HCT116 (cell line): ENCODE measurements at regions not wholly inside any gene's neighbourhood (a gene's known extent, or its start where the extent isn't known, plus 50 kb on each side); places are given as distances from the start of the nearest gene placed in this dataset.

Source experiments
- ATAC-seq: fragments of 200-7000 bp; cut with Tn5 transposase; 2 replicates; pipeline ENCODE4 v1.9.1; 2020; ENCODE audit warnings: mild to moderate bottlenecking, moderate library complexity
- BruUV-seq: library from RNA; stranded (reverse); fragments of 400-500 nt; replicated peaks from 2 replicates; lab custom pipeline; 2021; lab: Mats Ljungman, UMichigan
- CTCF ChIA-PET: fragments of 300-600 bp; sonication (Branson Sonifier 250); formaldehyde crosslinking; loops from one replicate; lab custom pipeline; 2021; ENCODE audit warnings: antibody characterized with exemption; lab: Charles Lee
- POLR2A ChIA-PET: fragments of 300-600, 350-600 bp; sonication (Branson Sonifier 250); formaldehyde crosslinking; loops from one replicate; lab custom pipeline; 2021; ENCODE audit warnings: antibody characterized with exemption; lab: Charles Lee
- RAD21 ChIA-PET, 2 experiments: fragments of 300-600 bp; sonication (Branson Sonifier 250); formaldehyde crosslinking; loops; one replicate each; lab custom pipeline; 2023; ENCODE audit warnings: low total read pairs in 2 of 2; ENCODE audit not compliant: uncharacterized antibody in 2 of 2, unreplicated experiment in 2 of 2, low non-redundant PET in 1 of 2; lab: Charles Lee
- DNase-seq: peaks from one replicate; pipeline ENCODE4 v3.0.0-alpha.2; 2010; ENCODE audit warnings: low read depth, low spot score
- H2AFZ ChIP-seq: fragments of 200-600 bp; shearing (Covaris generic), sonication (generic); 2 replicates; pipeline ENCODE4 v1.6.1; 2017; ENCODE audit warnings: low read depth, mixed run types, mixed read lengths, antibody characterized with exemption, low read length; ENCODE audit not compliant: poor library complexity, severe bottlenecking
- H3K27ac ChIP-seq: 2 replicates; pipeline ENCODE4 v1.5.1; 2012; ENCODE audit warnings: low read depth, low read length
- H3K27me3 ChIP-seq: fragments of 200-600 bp; sonication (generic); 2 replicates; pipeline ENCODE4 v1.6.1; 2016; ENCODE audit warnings: mixed run types, low read length, mixed read lengths; ENCODE audit not compliant: insufficient read depth
- H3K36me3 ChIP-seq, 2 experiments: fragments of 200-500 bp in 1 of 2; fragments of 200-600 bp in 1 of 2; sonication (Bioruptor generic) in 1 of 2; sonication (generic) in 1 of 2; 2 replicates each; pipeline versions ENCODE4 v1.5.1 to v1.6.1; 2014 to 2016; ENCODE audit warnings: low read length in 2 of 2, inconsistent platforms in 1 of 2, mixed read lengths in 1 of 2, mixed run types in 1 of 2; ENCODE audit not compliant: insufficient read depth in 2 of 2, control insufficient read depth in 1 of 2
- H3K4me1 ChIP-seq, 2 experiments: fragments of 200-600 bp in 1 of 2; sonication (generic) in 1 of 2; 2 replicates each; pipeline versions ENCODE4 v1.5.1 to v1.6.1; 2012 to 2017; ENCODE audit warnings: low read length in 2 of 2, inconsistent platforms in 1 of 2, mild to moderate bottlenecking in 1 of 2, mixed read lengths in 1 of 2, mixed run types in 1 of 2, moderate library complexity in 1 of 2; ENCODE audit not compliant: insufficient read depth in 2 of 2, control insufficient read depth in 1 of 2
- H3K4me2 ChIP-seq: fragments of 200-600 bp; sonication (generic); 2 replicates; pipeline ENCODE4 v1.6.1; 2017; ENCODE audit warnings: mixed run types, low read length, mixed read lengths
- H3K4me3 ChIP-seq, 2 experiments: fragments of 200-600 bp in 1 of 2; sonication (generic) in 1 of 2; replicated peaks in 1 of 2; 2 replicates each; pipeline ENCODE4 v1.5.1; 2011 to 2016; ENCODE audit warnings: low read length in 2 of 2, control low read depth in 1 of 2, low read depth in 1 of 2, mild to moderate bottlenecking in 1 of 2, mixed read lengths in 1 of 2, mixed run types in 1 of 2
- H3K79me2 ChIP-seq: fragments of 200-600 bp; sonication (generic); 2 replicates; pipeline ENCODE4 v1.6.1; 2017; ENCODE audit warnings: mild to moderate bottlenecking, mixed run types, low read length, moderate library complexity, mixed read lengths; ENCODE audit not compliant: insufficient read depth
- H3K9ac ChIP-seq: fragments of 200-600 bp; sonication (generic); 2 replicates; pipeline ENCODE4 v1.6.1; 2016; ENCODE audit warnings: low read length, mixed read lengths
- H3K9me2 ChIP-seq: fragments of 200-600 bp; sonication (generic), shearing (Covaris generic); 2 replicates; pipeline ENCODE4 v1.6.1; 2017; ENCODE audit warnings: mixed run types, mild to moderate bottlenecking, moderate library complexity; ENCODE audit not compliant: insufficient read depth
- H3K9me3 ChIP-seq, 2 experiments: fragments of 200-500 bp in 1 of 2; fragments of 200-600 bp in 1 of 2; sonication (Bioruptor generic) in 1 of 2; sonication (generic) in 1 of 2; 2 replicates each; pipeline ENCODE4 v1.6.1; 2014 to 2017; ENCODE audit warnings: low read length in 2 of 2, mixed read lengths in 2 of 2, inconsistent platforms in 1 of 2, low read depth in 1 of 2, mild to moderate bottlenecking in 1 of 2, mixed run types in 1 of 2, moderate library complexity in 1 of 2; ENCODE audit not compliant: control insufficient read depth in 1 of 2, insufficient read depth in 1 of 2
- H4K20me1 ChIP-seq: fragments of 200-600 bp; sonication (generic), shearing (Covaris generic); 2 replicates; pipeline ENCODE4 v1.6.1; 2017; ENCODE audit warnings: mixed run types, mild to moderate bottlenecking, moderate library complexity; ENCODE audit not compliant: insufficient read depth
- CBX3 ChIP-seq: IDR thresholded peaks from 2 replicates; pipeline ENCODE4 v1.6.1; 2012; ENCODE audit warnings: low read depth
- CEBPB ChIP-seq: IDR thresholded peaks from 2 replicates; pipeline ENCODE4 v1.6.1; 2012; ENCODE audit warnings: low read depth
- ELF1 ChIP-seq: IDR thresholded peaks from 2 replicates; pipeline ENCODE4 v1.6.1; 2012; ENCODE audit warnings: low read depth, borderline replicate concordance
- EZH2 ChIP-seq: fragments of 200-600 bp; sonication (generic); IDR thresholded peaks from 2 replicates; pipeline ENCODE4 v1.6.1; 2017; ENCODE audit warnings: antibody characterized with exemption, mixed run types
- JUND ChIP-seq: IDR thresholded peaks from 2 replicates; pipeline ENCODE4 v1.6.1; 2012
- POLR2AphosphoS5 ChIP-seq: IDR thresholded peaks from 2 replicates; pipeline ENCODE4 v1.6.1; 2011; ENCODE audit warnings: mild to moderate bottlenecking, low read depth, low read length, moderate library complexity
- RAD21 ChIP-seq: IDR thresholded peaks from 2 replicates; pipeline ENCODE4 v1.6.1; 2012; ENCODE audit warnings: low read depth, mild to moderate bottlenecking
- SP1 ChIP-seq: IDR thresholded peaks from 2 replicates; pipeline ENCODE4 v1.6.1; 2012; ENCODE audit warnings: low read depth
- SRF ChIP-seq: IDR thresholded peaks from 2 replicates; pipeline ENCODE4 v1.6.1; 2012; ENCODE audit warnings: low read depth
- intact Hi-C: fragments of 100-400 bp; cut with micrococcal nuclease; formaldehyde crosslinking; loops from 2 replicates; pipeline ENCODE4 v1.10.0; 2022
- TF ChIP-seq, protein P1 (sequence below): IDR thresholded peaks from 2 replicates; pipeline ENCODE4 v1.6.1; 2011; ENCODE audit warnings: mild to moderate bottlenecking, low read length, moderate library complexity; ENCODE audit not compliant: insufficient replicate concordance; ENCODE audit errors: extremely low read depth
- TF ChIP-seq, protein P2 (sequence below): IDR thresholded peaks from 2 replicates; pipeline ENCODE4 v1.6.1; 2012
- TF ChIP-seq, protein P3 (sequence below), 3 experiments: fragments of 200-600 bp in 1 of 3; sonication (generic) in 1 of 3; IDR thresholded peaks in 2 of 3; conservative IDR thresholded peaks in 1 of 3; 2 replicates each; pipeline ENCODE4 v1.5.1; 2012 to 2017; ENCODE audit warnings: low read depth in 2 of 3, low read length in 2 of 3, antibody characterized with exemption in 1 of 3, borderline replicate concordance in 1 of 3, control low read depth in 1 of 3, mild to moderate bottlenecking in 1 of 3, mixed read lengths in 1 of 3, mixed run types in 1 of 3, moderate library complexity in 1 of 3; ENCODE audit not compliant: insufficient read depth in 1 of 3
- TF ChIP-seq, protein P4 (sequence below): IDR thresholded peaks from 2 replicates; pipeline ENCODE4 v1.6.1; 2012

DNA sequence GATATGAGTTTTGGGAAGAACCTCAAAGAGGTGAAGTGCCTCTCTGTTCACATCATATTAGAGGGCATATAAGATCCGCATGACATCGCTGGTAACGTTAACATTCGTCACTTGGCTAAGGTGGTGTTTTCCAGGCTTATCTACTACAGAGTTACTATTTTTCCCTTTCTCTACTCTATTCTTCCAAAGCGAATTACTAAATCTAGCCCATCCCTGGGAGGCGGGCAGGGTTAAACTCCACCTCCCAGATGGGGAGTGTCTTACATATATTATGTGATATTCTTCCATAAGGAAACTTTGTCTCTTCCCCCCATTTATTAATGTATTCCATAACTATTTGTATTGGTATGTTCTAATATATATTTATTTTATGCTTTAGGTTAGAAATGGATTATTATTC lies 293.9 kb downstream of the CYRIA start:
- no peak for ATAC-seq
- Histone ChIP-seq H3K9me3 (no peaks in the 10 kb centered on the region), H4K20me1 (no peaks in the 10 kb centered on the region), H3K79me2 (no peaks in the 10 kb centered on the region), H3K4me1 (no peaks in the 10 kb centered on the region), H3K27me3 (no peaks in the 10 kb centered on the region), H3K9ac (no peak overlapping the region), H3K27ac (no peak overlapping the region), H3K36me3 (no peaks in the 10 kb centered on the region), H3K9me2 (no peaks in the 10 kb centered on the region), H3K4me2 (no peak overlapping the region), H3K4me3 (no peak overlapping the region), H2AFZ (no peak overlapping the region)
- no peak for DNase-seq
- intact Hi-C loops, result no loop called here
- CTCF ChIA-PET, result no interaction called here
- RAD21 ChIA-PET, result no interaction called here
- POLR2A ChIA-PET, result no interaction called here
- BruUV-seq, result no TSS peak
- TF ChIP-seq, protein P1, sequence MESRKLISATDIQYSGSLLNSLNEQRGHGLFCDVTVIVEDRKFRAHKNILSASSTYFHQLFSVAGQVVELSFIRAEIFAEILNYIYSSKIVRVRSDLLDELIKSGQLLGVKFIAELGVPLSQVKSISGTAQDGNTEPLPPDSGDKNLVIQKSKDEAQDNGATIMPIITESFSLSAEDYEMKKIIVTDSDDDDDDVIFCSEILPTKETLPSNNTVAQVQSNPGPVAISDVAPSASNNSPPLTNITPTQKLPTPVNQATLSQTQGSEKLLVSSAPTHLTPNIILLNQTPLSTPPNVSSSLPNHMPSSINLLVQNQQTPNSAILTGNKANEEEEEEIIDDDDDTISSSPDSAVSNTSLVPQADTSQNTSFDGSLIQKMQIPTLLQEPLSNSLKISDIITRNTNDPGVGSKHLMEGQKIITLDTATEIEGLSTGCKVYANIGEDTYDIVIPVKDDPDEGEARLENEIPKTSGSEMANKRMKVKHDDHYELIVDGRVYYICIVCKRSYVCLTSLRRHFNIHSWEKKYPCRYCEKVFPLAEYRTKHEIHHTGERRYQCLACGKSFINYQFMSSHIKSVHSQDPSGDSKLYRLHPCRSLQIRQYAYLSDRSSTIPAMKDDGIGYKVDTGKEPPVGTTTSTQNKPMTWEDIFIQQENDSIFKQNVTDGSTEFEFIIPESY, result no peak
- no peak for TF ChIP-seq CEBPB
- TF ChIP-seq, protein P2, sequence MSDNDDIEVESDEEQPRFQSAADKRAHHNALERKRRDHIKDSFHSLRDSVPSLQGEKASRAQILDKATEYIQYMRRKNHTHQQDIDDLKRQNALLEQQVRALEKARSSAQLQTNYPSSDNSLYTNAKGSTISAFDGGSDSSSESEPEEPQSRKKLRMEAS, result no peak
- no peak for TF ChIP-seq CBX3
- TF ChIP-seq RAD21, result no peak
- TF ChIP-seq ELF1, result no peak
- TF ChIP-seq SP1, result no peak
- TF ChIP-seq, all 23 proteins: peak for 0

DNA sequence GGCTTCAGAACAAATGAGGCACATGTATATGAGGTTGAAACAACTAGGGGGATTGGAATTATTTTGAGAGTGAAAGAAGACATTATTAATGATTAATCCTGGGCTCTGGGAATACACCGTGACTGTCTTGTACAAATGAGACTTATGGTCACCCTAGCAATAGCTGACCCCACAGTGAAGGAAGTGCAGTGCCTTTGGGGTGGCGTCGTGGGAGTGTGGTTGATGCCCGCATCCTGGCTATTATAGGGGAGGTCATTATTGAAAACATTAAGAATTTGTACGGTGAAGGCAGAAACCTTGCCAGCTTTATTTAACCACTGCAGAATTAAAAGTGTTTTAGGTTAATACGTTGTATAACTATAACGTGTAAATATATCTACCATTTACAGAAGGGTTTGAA lies 296.7 kb downstream of the CYRIA start:
- DNase-seq, result no peak
- H3K9me3 ChIP-seq, result no peaks in the 10 kb centered on the region
- no peaks in the 10 kb centered on the region for H4K20me1 ChIP-seq
- no peak overlapping the region for H3K27ac ChIP-seq
- TF ChIP-seq, protein P3, sequence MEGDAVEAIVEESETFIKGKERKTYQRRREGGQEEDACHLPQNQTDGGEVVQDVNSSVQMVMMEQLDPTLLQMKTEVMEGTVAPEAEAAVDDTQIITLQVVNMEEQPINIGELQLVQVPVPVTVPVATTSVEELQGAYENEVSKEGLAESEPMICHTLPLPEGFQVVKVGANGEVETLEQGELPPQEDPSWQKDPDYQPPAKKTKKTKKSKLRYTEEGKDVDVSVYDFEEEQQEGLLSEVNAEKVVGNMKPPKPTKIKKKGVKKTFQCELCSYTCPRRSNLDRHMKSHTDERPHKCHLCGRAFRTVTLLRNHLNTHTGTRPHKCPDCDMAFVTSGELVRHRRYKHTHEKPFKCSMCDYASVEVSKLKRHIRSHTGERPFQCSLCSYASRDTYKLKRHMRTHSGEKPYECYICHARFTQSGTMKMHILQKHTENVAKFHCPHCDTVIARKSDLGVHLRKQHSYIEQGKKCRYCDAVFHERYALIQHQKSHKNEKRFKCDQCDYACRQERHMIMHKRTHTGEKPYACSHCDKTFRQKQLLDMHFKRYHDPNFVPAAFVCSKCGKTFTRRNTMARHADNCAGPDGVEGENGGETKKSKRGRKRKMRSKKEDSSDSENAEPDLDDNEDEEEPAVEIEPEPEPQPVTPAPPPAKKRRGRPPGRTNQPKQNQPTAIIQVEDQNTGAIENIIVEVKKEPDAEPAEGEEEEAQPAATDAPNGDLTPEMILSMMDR (IDR thresholded peaks at IDR 0.05 in 2 of 3, conservative IDR thresholded peaks at IDR 0.05 in 1 of 3; ENCODE audit: borderline replicate concordance in 1 of 3, insufficient read depth in 1 of 3, low read depth in 2 of 3, low read length in 2 of 3), result no peak
- TF ChIP-seq, protein P1, result no peak
- no peak for TF ChIP-seq JUND
- no peak for TF ChIP-seq SRF
- no peak for TF ChIP-seq EZH2
- TF ChIP-seq, protein P4, sequence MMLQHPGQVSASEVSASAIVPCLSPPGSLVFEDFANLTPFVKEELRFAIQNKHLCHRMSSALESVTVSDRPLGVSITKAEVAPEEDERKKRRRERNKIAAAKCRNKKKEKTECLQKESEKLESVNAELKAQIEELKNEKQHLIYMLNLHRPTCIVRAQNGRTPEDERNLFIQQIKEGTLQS, result no peak
- no peak for TF ChIP-seq CBX3
- TF ChIP-seq POLR2AphosphoS5, result no peak
- no peak overlapping the region for H3K4me2 ChIP-seq
- no peaks in the 10 kb centered on the region for H3K79me2 ChIP-seq
- no peaks in the 10 kb centered on the region for H3K9me2 ChIP-seq
- no peaks in the 10 kb centered on the region for H3K27me3 ChIP-seq
- ChIA-PET POLR2A (no interaction called here), CTCF (no interaction called here), RAD21 (no interaction called here)
- no peaks in the 10 kb centered on the region for H3K4me1 ChIP-seq
- no TSS peak for BruUV-seq
- H3K4me3 ChIP-seq, result no peak overlapping the region
- intact Hi-C loops, result no loop called here
- H3K36me3 ChIP-seq, result no peaks in the 10 kb centered on the region
- H3K9ac ChIP-seq, result no peak overlapping the region
- H2AFZ ChIP-seq, result no peak overlapping the region
- no peak for ATAC-seq
